GM12878 (cell line): ENCODE measurements at regions not wholly inside any gene's neighbourhood (a gene's known extent, or its start where the extent isn't known, plus 50 kb on each side); places are given as distances from the start of the nearest gene placed in this dataset.

ENCODE experiments used
- BMI1 ChIP-seq: fragments of 450-650 bp; IDR thresholded peaks from 2 replicates; pipeline ENCODE4 v1.6.1; 2016; ENCODE audit warnings: mild to moderate bottlenecking, moderate library complexity, borderline replicate concordance
- KLF5 ChIP-seq: fragments of 450-650 bp; IDR thresholded peaks from 2 replicates; pipeline ENCODE4 v1.6.1; 2014; ENCODE audit warnings: mild to moderate bottlenecking; ENCODE audit not compliant: partially characterized antibody
- MYC ChIP-seq: IDR thresholded peaks from 2 replicates; pipeline ENCODE4 v1.6.1; 2011; ENCODE audit warnings: mild to moderate bottlenecking, low read length, moderate library complexity, inconsistent platforms; ENCODE audit not compliant: insufficient read depth, insufficient replicate concordance, insufficient read length, severe bottlenecking
- NR2F1 ChIP-seq: fragments of 450-650 bp; conservative IDR thresholded peaks from 2 replicates; pipeline ENCODE4 v1.6.1; 2017; ENCODE audit warnings: mild to moderate bottlenecking
- SMAD5 ChIP-seq: IDR thresholded peaks from 2 replicates; pipeline ENCODE4 v1.6.1; 2016; ENCODE audit warnings: antibody characterized with exemption, low read depth
- ZNF384 ChIP-seq: IDR thresholded peaks from 2 replicates; pipeline ENCODE4 v1.6.1; 2012; ENCODE audit warnings: low read depth, mild to moderate bottlenecking, low read length, improper control_type of control experiment, borderline replicate concordance
- ZZZ3 ChIP-seq: IDR thresholded peaks from 2 replicates; pipeline ENCODE4 v1.6.1; 2011; ENCODE audit warnings: low read depth; ENCODE audit not compliant: control insufficient read depth, insufficient read length
- TF ChIP-seq, protein P1 (sequence below): fragments of 450-650 bp; IDR thresholded peaks from 2 replicates; pipeline ENCODE4 v1.6.1; 2014; ENCODE audit warnings: mild to moderate bottlenecking
- TF ChIP-seq, protein P2 (sequence below): IDR thresholded peaks from 2 replicates; pipeline ENCODE4 v1.6.1; 2012; ENCODE audit warnings: improper control_type of control experiment, low read depth, low read length; ENCODE audit not compliant: insufficient replicate concordance
- TF ChIP-seq, protein P3 (sequence below), 3 experiments: IDR thresholded peaks in 2 of 3; conservative IDR thresholded peaks in 1 of 3; 2 replicates each; pipeline ENCODE4 v1.5.1; 2011; ENCODE audit warnings: low read depth in 3 of 3, low read length in 3 of 3, mild to moderate bottlenecking in 3 of 3, control low read depth in 2 of 3, moderate library complexity in 2 of 3, inconsistent platforms in 1 of 3, mixed read lengths in 1 of 3; ENCODE audit not compliant: control insufficient read depth in 2 of 3, insufficient read depth in 1 of 3; ENCODE audit errors: extremely low read depth in 1 of 3

DNA sequence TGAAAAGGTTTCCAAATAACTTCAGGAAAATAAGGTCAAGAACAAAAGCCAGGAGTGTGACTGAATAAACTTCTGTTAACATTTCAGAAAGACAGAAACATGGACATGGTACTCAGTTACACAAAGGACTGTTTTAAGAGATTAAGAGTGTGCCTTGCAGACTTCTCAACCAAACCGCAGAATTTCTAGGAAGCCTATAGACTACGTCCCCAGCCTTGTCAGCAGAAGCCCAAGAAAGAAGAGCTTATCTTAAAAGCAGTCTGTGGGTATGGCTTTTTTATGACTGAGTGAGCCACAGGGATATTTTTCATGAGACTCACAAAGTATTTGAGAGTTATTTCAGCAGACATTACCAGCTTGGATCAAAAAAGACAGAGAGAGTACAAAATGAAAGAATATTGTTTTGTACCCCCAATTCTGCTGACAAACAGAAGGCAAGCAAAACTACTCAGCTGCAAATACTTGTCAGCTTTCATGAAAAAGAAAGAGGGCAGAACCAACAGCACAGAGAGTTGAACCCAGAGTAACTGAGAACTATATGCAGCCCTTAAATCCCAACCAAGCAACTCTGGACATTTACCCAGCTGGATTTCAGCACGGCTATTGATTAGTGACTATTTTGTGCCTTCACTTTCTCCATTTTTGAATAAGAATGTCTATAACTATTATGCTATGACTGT, 711.0 kb upstream of the CTNND2 start (continued):
- TF ChIP-seq ZZZ3, result no peak
- TF ChIP-seq ZNF384, result no peak
- TF ChIP-seq SMAD5, result no peak
- no peak for TF ChIP-seq NR2F1
- TF ChIP-seq BMI1, result no peak
- no peak for TF ChIP-seq KLF5
- TF ChIP-seq MYC, result no peak
- TF ChIP-seq, protein P1, sequence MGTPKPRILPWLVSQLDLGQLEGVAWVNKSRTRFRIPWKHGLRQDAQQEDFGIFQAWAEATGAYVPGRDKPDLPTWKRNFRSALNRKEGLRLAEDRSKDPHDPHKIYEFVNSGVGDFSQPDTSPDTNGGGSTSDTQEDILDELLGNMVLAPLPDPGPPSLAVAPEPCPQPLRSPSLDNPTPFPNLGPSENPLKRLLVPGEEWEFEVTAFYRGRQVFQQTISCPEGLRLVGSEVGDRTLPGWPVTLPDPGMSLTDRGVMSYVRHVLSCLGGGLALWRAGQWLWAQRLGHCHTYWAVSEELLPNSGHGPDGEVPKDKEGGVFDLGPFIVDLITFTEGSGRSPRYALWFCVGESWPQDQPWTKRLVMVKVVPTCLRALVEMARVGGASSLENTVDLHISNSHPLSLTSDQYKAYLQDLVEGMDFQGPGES, result no peak
- TF ChIP-seq, protein P2, sequence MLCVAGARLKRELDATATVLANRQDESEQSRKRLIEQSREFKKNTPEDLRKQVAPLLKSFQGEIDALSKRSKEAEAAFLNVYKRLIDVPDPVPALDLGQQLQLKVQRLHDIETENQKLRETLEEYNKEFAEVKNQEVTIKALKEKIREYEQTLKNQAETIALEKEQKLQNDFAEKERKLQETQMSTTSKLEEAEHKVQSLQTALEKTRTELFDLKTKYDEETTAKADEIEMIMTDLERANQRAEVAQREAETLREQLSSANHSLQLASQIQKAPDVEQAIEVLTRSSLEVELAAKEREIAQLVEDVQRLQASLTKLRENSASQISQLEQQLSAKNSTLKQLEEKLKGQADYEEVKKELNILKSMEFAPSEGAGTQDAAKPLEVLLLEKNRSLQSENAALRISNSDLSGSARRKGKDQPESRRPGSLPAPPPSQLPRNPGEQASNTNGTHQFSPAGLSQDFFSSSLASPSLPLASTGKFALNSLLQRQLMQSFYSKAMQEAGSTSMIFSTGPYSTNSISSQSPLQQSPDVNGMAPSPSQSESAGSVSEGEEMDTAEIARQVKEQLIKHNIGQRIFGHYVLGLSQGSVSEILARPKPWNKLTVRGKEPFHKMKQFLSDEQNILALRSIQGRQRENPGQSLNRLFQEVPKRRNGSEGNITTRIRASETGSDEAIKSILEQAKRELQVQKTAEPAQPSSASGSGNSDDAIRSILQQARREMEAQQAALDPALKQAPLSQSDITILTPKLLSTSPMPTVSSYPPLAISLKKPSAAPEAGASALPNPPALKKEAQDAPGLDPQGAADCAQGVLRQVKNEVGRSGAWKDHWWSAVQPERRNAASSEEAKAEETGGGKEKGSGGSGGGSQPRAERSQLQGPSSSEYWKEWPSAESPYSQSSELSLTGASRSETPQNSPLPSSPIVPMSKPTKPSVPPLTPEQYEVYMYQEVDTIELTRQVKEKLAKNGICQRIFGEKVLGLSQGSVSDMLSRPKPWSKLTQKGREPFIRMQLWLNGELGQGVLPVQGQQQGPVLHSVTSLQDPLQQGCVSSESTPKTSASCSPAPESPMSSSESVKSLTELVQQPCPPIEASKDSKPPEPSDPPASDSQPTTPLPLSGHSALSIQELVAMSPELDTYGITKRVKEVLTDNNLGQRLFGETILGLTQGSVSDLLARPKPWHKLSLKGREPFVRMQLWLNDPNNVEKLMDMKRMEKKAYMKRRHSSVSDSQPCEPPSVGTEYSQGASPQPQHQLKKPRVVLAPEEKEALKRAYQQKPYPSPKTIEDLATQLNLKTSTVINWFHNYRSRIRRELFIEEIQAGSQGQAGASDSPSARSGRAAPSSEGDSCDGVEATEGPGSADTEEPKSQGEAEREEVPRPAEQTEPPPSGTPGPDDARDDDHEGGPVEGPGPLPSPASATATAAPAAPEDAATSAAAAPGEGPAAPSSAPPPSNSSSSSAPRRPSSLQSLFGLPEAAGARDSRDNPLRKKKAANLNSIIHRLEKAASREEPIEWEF, result no peak
- TF ChIP-seq, protein P3, sequence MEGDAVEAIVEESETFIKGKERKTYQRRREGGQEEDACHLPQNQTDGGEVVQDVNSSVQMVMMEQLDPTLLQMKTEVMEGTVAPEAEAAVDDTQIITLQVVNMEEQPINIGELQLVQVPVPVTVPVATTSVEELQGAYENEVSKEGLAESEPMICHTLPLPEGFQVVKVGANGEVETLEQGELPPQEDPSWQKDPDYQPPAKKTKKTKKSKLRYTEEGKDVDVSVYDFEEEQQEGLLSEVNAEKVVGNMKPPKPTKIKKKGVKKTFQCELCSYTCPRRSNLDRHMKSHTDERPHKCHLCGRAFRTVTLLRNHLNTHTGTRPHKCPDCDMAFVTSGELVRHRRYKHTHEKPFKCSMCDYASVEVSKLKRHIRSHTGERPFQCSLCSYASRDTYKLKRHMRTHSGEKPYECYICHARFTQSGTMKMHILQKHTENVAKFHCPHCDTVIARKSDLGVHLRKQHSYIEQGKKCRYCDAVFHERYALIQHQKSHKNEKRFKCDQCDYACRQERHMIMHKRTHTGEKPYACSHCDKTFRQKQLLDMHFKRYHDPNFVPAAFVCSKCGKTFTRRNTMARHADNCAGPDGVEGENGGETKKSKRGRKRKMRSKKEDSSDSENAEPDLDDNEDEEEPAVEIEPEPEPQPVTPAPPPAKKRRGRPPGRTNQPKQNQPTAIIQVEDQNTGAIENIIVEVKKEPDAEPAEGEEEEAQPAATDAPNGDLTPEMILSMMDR (IDR thresholded peaks at IDR 0.05 in 2 of 3, conservative IDR thresholded peaks at IDR 0.05 in 1 of 3; ENCODE audit: control insufficient read depth in 2 of 3, extremely low read depth in 1 of 3, insufficient read depth in 1 of 3, low read depth in 3 of 3, low read length in 3 of 3), result no peak
- TF ChIP-seq, all 136 proteins: peak for 0
